Loucy (cell line): ENCODE measurements at regions not wholly inside any gene's neighbourhood (a gene's known extent, or its start where the extent isn't known, plus 50 kb on each side); places are given as distances from the start of the nearest gene placed in this dataset.

Experiments used
- H2AFZ ChIP-seq: fragments of 200-600 bp; sonication (generic); 2 replicates; pipeline ENCODE4 v1.6.0; 2016; ENCODE audit warnings: antibody characterized with exemption, mild to moderate bottlenecking, low read length, moderate library complexity
- H3F3A ChIP-seq: fragments of 200-600 bp; 2 replicates; pipeline ENCODE4 v1.6.0; 2016; ENCODE audit warnings: antibody characterized with exemption, low read depth, mild to moderate bottlenecking
- H3K27me3 ChIP-seq: fragments of 200-600 bp; sonication (generic); 2 replicates; pipeline ENCODE4 v1.6.1; 2014; ENCODE audit warnings: low read length, mild to moderate bottlenecking; ENCODE audit not compliant: insufficient read depth, poor library complexity, severe bottlenecking
- H3K36me3 ChIP-seq: fragments of 200-600 bp; sonication (generic); 2 replicates; pipeline ENCODE4 v1.6.1; 2016; ENCODE audit warnings: low read length; ENCODE audit not compliant: insufficient read depth
- H3K4me1 ChIP-seq: fragments of 200-600 bp; sonication (generic); 2 replicates; pipeline ENCODE4 v1.5.1; 2014; ENCODE audit warnings: low read length, mild to moderate bottlenecking; ENCODE audit not compliant: insufficient read depth, poor library complexity, severe bottlenecking
- H3K4me2 ChIP-seq: fragments of 200-600 bp; sonication (generic); 2 replicates; pipeline ENCODE4 v1.6.0; 2014; ENCODE audit warnings: antibody characterized with exemption, low read length, low read depth, mild to moderate bottlenecking; ENCODE audit not compliant: poor library complexity, severe bottlenecking
- H3K4me3 ChIP-seq: fragments of 200-600 bp; sonication (generic); 2 replicates; pipeline ENCODE4 v1.5.1; 2014; ENCODE audit warnings: low read length, mild to moderate bottlenecking, mixed read lengths; ENCODE audit not compliant: poor library complexity, severe bottlenecking
- H3K79me2 ChIP-seq: fragments of 200-600 bp; sonication (generic); 2 replicates; pipeline ENCODE4 v1.6.1; 2014; ENCODE audit warnings: low read length; ENCODE audit not compliant: insufficient read depth
- H3K9ac ChIP-seq: fragments of 200-600 bp; sonication (generic); 2 replicates; pipeline ENCODE4 v1.6.0; 2014; ENCODE audit warnings: mild to moderate bottlenecking, low read depth, low read length, moderate library complexity; ENCODE audit not compliant: poor library complexity, severe bottlenecking
- H3K9me2 ChIP-seq: fragments of 200-600 bp; sonication (generic); replicated peaks from 2 replicates; pipeline ENCODE4 v1.6.1; 2016; ENCODE audit warnings: low read depth, low read length, mixed read lengths
- H3K9me3 ChIP-seq: fragments of 200-600 bp; sonication (generic); 2 replicates; pipeline ENCODE4 v1.6.1; 2014; ENCODE audit warnings: mild to moderate bottlenecking, antibody characterized with exemption, low read length, low read depth; ENCODE audit not compliant: insufficient read depth
- H4K20me1 ChIP-seq: fragments of 200-600 bp; sonication (generic); 2 replicates; pipeline ENCODE4 v1.6.0; 2014; ENCODE audit warnings: antibody characterized with exemption, low read length, mild to moderate bottlenecking; ENCODE audit not compliant: insufficient read depth, poor library complexity, severe bottlenecking
- EZH2phosphoT487 ChIP-seq: fragments of 200-600 bp; IDR thresholded peaks from 2 replicates; pipeline ENCODE4 v1.6.1; 2018; ENCODE audit warnings: antibody characterized with exemption, mild to moderate bottlenecking, moderate library complexity, borderline replicate concordance
- TF ChIP-seq, protein P1 (sequence below): fragments of 200-600 bp; sonication (generic); conservative IDR thresholded peaks from 2 replicates; pipeline ENCODE4 v1.5.1; 2014; ENCODE audit warnings: mild to moderate bottlenecking, antibody characterized with exemption, low read length

GRCh38 chr16:72256398-72257066 lies 84.6 kb upstream of the PMFBP1 start:
- H3K27me3 ChIP-seq, result no peaks in the 10 kb centered on the region
- H4K20me1 ChIP-seq, result no peaks in the 10 kb centered on the region
- H3K9me3 ChIP-seq, result no peaks in the 10 kb centered on the region
- no peak overlapping the region for H3K4me2 ChIP-seq
- H3K9ac ChIP-seq, result no peak overlapping the region
- TF ChIP-seq, protein P1, sequence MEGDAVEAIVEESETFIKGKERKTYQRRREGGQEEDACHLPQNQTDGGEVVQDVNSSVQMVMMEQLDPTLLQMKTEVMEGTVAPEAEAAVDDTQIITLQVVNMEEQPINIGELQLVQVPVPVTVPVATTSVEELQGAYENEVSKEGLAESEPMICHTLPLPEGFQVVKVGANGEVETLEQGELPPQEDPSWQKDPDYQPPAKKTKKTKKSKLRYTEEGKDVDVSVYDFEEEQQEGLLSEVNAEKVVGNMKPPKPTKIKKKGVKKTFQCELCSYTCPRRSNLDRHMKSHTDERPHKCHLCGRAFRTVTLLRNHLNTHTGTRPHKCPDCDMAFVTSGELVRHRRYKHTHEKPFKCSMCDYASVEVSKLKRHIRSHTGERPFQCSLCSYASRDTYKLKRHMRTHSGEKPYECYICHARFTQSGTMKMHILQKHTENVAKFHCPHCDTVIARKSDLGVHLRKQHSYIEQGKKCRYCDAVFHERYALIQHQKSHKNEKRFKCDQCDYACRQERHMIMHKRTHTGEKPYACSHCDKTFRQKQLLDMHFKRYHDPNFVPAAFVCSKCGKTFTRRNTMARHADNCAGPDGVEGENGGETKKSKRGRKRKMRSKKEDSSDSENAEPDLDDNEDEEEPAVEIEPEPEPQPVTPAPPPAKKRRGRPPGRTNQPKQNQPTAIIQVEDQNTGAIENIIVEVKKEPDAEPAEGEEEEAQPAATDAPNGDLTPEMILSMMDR, result no peak
- no peak for TF ChIP-seq EZH2phosphoT487
- no peaks in the 10 kb centered on the region for H3F3A ChIP-seq
- no peak overlapping the region for H3K4me3 ChIP-seq
- H3K36me3 ChIP-seq, result no peaks in the 10 kb centered on the region
- no peaks in the 10 kb centered on the region for H3K4me1 ChIP-seq
- H3K79me2 ChIP-seq, result no peaks in the 10 kb centered on the region
- no peaks in the 10 kb centered on the region for H3K9me2 ChIP-seq
- H2AFZ ChIP-seq, result no peak overlapping the region

DNA sequence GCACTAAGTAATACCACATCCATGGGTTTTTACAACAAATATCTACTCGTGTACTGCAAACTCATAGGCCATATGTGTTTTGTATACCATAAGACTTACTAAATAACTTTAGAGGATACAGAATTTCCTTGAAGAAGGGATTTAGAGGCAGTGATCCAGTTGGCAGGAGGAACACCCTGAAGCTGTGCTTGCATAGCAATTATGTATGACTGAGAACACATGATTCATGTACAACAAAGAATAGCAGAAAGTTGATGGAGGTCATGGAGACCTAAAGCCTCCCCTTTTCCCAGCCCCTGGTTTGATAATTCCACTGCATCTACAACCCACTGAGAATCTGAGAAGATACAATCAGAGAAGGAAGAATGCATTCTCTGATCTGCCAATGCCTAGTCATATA lies 83.8 kb upstream of the PMFBP1 start:
- no peak overlapping the region for H2AFZ ChIP-seq
- H3K79me2 ChIP-seq, result no peaks in the 10 kb centered on the region
- no peaks in the 10 kb centered on the region for H4K20me1 ChIP-seq
- H3K4me3 ChIP-seq, result no peak overlapping the region
- no peak overlapping the region for H3K9ac ChIP-seq
- no peaks in the 10 kb centered on the region for H3K4me1 ChIP-seq
- no peaks in the 10 kb centered on the region for H3K36me3 ChIP-seq
- no peaks in the 10 kb centered on the region for H3K9me2 ChIP-seq
- no peaks in the 10 kb centered on the region for H3F3A ChIP-seq
- TF ChIP-seq, protein P1, result no peak
- TF ChIP-seq EZH2phosphoT487, result no peak
- H3K4me2 ChIP-seq, result no peak overlapping the region
- H3K9me3 ChIP-seq, result no peaks in the 10 kb centered on the region
- no peaks in the 10 kb centered on the region for H3K27me3 ChIP-seq

DNA sequence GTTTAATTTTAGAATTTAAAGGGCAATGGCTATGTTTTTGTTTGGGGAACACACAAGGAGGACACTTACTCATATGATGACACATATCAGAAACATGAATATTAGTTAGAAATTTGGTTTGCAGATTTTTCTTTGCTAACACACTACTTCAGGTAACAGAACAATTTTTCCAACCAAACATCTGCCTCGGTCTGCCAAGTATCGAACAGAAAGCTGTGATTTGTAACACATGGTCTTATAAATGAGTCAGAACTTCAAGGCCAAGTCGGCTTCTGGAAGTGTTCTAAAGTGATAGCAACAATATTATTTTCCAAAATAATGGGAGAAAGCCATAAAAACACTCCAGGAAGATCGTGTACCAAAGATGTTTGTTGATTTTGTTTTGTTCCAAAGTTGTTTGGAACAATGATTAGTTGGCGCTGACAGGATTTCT lies 75.9 kb upstream of the PMFBP1 start:
- no peaks in the 10 kb centered on the region for H3K36me3 ChIP-seq
- H3K9me2 ChIP-seq, result no peaks in the 10 kb centered on the region
- H3K4me1 ChIP-seq, result peaks cover 3% of the 10 kb centered on the region
- H3F3A ChIP-seq, result no peaks in the 10 kb centered on the region
- no peaks in the 10 kb centered on the region for H3K27me3 ChIP-seq
- no peaks in the 10 kb centered on the region for H3K79me2 ChIP-seq
- no peaks in the 10 kb centered on the region for H3K9me3 ChIP-seq
- no peak for TF ChIP-seq EZH2phosphoT487
- TF ChIP-seq, protein P1, result no peak
- no peak overlapping the region for H2AFZ ChIP-seq
- no peaks in the 10 kb centered on the region for H4K20me1 ChIP-seq
- H3K4me2 ChIP-seq, result no peak overlapping the region
- H3K9ac ChIP-seq, result no peak overlapping the region
- no peak overlapping the region for H3K4me3 ChIP-seq
